ENCODE measurements at regions not wholly inside any gene's neighbourhood (a gene's known extent, or its start where the extent isn't known, plus 50 kb on each side); places are given as distances from the start of the nearest gene placed in this dataset.

DNA sequence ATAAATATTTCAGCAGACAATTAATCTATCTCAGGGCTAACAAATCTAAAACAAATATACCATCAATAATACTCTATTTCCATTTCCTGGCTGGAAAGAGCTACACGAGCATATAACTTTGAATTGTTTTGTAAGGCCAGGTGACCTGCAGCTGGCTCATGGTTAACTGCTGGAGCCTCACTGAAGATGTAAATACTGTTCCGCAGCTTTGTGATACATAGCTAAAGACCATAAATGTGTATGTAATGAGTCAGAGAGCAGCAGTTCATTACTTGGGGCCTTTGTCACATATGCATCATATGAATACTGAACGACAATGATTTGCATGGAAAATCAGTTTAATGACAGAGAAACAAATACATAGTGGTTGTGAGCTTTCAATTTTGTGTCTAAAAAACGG lies 109.4 kb upstream of the CCN2 start:
- no peaks in the 10 kb centered on the region for H3K27me3 Mint-ChIP-seq (ENCODE audit: insufficient read depth, low read depth)
- no peak overlapping the region for H3K4me3 Mint-ChIP-seq
- Histone ChIP-seq H3K9ac (no peak overlapping the region), H4K20me1 (ENCODE audit: low read depth) (no peaks in the 10 kb centered on the region), H3K9me3 (ENCODE audit: low read depth) (no peaks in the 10 kb centered on the region), H2AFZ (replicated peaks) (no peak overlapping the region), H3K79me2 (ENCODE audit: low read depth) (no peaks in the 10 kb centered on the region), H3K4me3 (no peak overlapping the region), H3K27ac (no peak overlapping the region), H3K36me3 (no peaks in the 10 kb centered on the region), H3K4me1 (no peaks in the 10 kb centered on the region), H3K4me2 (no peak overlapping the region), H3F3A (ENCODE audit: low read depth) (no peaks in the 10 kb centered on the region), H3K27me3 (no peaks in the 10 kb centered on the region)
- H3K9me3 Mint-ChIP-seq: peaks cover 11% of the 10 kb centered on the region
- H3K27ac Mint-ChIP-seq: no peak overlapping the region
- peaks cover 3% of the 10 kb centered on the region for H3K36me3 Mint-ChIP-seq
- no peak for DNase-seq (ENCODE audit: low spot score)
- peaks cover 18% of the 10 kb centered on the region for H3K4me1 Mint-ChIP-seq
- TF ChIP-seq CTCF (IDR thresholded peaks at IDR 0.05): no peak
- TF ChIP-seq EZH2phosphoT487 (IDR thresholded peaks at IDR 0.05): no peak
- TF ChIP-seq EZH2 (IDR thresholded peaks at IDR 0.05): no peak

DNA sequence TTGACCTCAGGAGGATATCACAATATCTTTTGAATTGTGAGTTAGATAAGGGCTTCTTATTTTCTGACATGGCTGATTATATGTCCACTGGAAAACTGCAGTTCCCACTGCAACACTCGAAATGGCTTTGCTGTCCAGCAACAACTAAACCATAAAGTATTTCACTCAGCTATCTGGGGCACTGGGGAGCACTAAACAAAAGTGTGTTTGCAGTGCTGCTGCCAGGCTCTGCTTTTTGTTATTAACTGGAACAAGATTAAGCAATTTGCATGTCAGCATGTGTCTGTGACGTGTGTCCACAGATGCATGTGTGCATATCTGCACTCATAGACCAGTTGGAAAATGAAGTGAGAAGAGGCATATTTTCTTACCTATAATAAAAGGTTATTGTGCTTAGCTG lies 107.8 kb upstream of the CCN2 start:
- Histone ChIP-seq H3F3A (ENCODE audit: low read depth) (no peaks in the 10 kb centered on the region), H3K79me2 (ENCODE audit: low read depth) (no peaks in the 10 kb centered on the region), H3K27me3 (no peaks in the 10 kb centered on the region), H3K4me1 (no peaks in the 10 kb centered on the region), H3K4me3 (no peak overlapping the region), H2AFZ (replicated peaks) (no peak overlapping the region), H3K9ac (no peak overlapping the region), H3K9me3 (ENCODE audit: low read depth) (no peaks in the 10 kb centered on the region), H3K27ac (no peak overlapping the region), H4K20me1 (ENCODE audit: low read depth) (no peaks in the 10 kb centered on the region), H3K36me3 (no peaks in the 10 kb centered on the region), H3K4me2 (no peak overlapping the region)
- Mint-ChIP-seq H3K4me1 (peaks cover 16% of the 10 kb centered on the region), H3K9me3 (peaks cover 11% of the 10 kb centered on the region), H3K27me3 (ENCODE audit: insufficient read depth, low read depth) (no peaks in the 10 kb centered on the region), H3K4me3 (no peak overlapping the region), H3K36me3 (peaks cover 3% of the 10 kb centered on the region), H3K27ac (no peak overlapping the region)
- TF ChIP-seq EZH2phosphoT487 (IDR thresholded peaks at IDR 0.05) (no peak), EZH2 (IDR thresholded peaks at IDR 0.05) (no peak), CTCF (IDR thresholded peaks at IDR 0.05) (no peak)
- DNase-seq (ENCODE audit: low spot score): no peak

DNA sequence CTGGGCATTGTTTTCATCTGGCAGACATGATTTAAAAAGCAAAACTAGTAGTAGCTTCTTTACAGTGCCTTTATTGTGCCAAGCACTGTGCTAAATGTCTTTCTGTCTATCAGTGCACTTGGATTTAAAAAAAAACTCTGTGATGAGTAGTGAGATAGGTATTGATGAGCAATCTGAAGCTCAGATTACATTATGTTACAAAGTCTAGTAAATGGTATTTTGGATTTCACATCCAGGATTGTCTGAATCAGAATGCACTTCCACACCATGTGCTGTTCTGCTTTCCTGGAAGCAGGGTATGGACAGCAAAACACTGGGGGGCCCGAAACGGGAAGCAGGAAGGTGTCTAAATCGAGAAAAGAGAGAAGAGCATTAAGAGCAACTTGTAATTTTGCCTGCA lies 103.4 kb upstream of the CCN2 start:
- no peak for DNase-seq (ENCODE audit: low spot score)
- H4K20me1 ChIP-seq (ENCODE audit: low read depth): no peaks in the 10 kb centered on the region
- no peak overlapping the region for H3K9ac ChIP-seq
- no peaks in the 10 kb centered on the region for H3K9me3 ChIP-seq (ENCODE audit: low read depth)
- H3K27me3 Mint-ChIP-seq (ENCODE audit: insufficient read depth, low read depth): no peaks in the 10 kb centered on the region
- TF ChIP-seq CTCF (IDR thresholded peaks at IDR 0.05): no peak
- no peak for TF ChIP-seq EZH2 (IDR thresholded peaks at IDR 0.05)
- no peak for TF ChIP-seq EZH2phosphoT487 (IDR thresholded peaks at IDR 0.05)
- no peaks in the 10 kb centered on the region for H3K27me3 ChIP-seq
- H3K79me2 ChIP-seq (ENCODE audit: low read depth): no peaks in the 10 kb centered on the region
- no peak overlapping the region for H3K27ac ChIP-seq
- no peak overlapping the region for H2AFZ ChIP-seq (replicated peaks)
- peaks cover 11% of the 10 kb centered on the region for H3K9me3 Mint-ChIP-seq
- no peaks in the 10 kb centered on the region for H3K4me1 Mint-ChIP-seq
- no peaks in the 10 kb centered on the region for H3F3A ChIP-seq (ENCODE audit: low read depth)
- H3K4me2 ChIP-seq: no peak overlapping the region
- H3K36me3 Mint-ChIP-seq: peaks cover 3% of the 10 kb centered on the region
- no peak overlapping the region for H3K4me3 ChIP-seq
- no peaks in the 10 kb centered on the region for H3K4me1 ChIP-seq
- H3K27ac Mint-ChIP-seq: no peak overlapping the region
- no peak overlapping the region for H3K4me3 Mint-ChIP-seq
- no peaks in the 10 kb centered on the region for H3K36me3 ChIP-seq

DNA sequence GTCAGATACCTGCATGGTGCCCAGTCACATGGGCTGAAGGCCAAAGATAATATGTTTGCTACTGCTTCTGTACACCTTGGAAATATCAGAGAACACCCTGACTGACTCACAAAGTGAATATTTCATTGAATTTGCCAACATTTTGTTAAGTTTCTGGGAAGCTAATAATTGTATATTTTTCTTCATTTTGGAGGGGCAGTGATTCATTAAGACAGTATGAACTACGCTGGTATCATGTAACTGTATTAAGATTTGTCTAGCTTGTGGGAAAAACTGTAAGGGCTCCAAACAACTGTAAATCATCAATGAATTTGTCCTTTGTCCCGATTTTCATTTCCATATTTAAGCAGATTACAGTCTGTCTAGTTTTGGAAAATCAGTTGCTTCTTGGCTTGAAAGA lies 102.3 kb upstream of the CCN2 start:
- no peak for DNase-seq (ENCODE audit: low spot score)
- no peak overlapping the region for H3K4me3 ChIP-seq
- H3K9me3 ChIP-seq (ENCODE audit: low read depth): no peaks in the 10 kb centered on the region
- no peak overlapping the region for H2AFZ ChIP-seq (replicated peaks)
- no peak for TF ChIP-seq EZH2 (IDR thresholded peaks at IDR 0.05)
- no peak for TF ChIP-seq CTCF (IDR thresholded peaks at IDR 0.05)
- TF ChIP-seq EZH2phosphoT487 (IDR thresholded peaks at IDR 0.05): no peak
- H3K27me3 ChIP-seq: no peaks in the 10 kb centered on the region
- H4K20me1 ChIP-seq (ENCODE audit: low read depth): no peaks in the 10 kb centered on the region
- Mint-ChIP-seq H3K36me3 (peaks cover 6% of the 10 kb centered on the region), H3K9me3 (peaks cover 13% of the 10 kb centered on the region), H3K4me1 (no peaks in the 10 kb centered on the region), H3K4me3 (no peak overlapping the region), H3K27me3 (ENCODE audit: insufficient read depth, low read depth) (no peaks in the 10 kb centered on the region), H3K27ac (no peak overlapping the region)
- H3K9ac ChIP-seq: no peak overlapping the region
- no peaks in the 10 kb centered on the region for H3K79me2 ChIP-seq (ENCODE audit: low read depth)
- H3K4me2 ChIP-seq: no peak overlapping the region
- no peaks in the 10 kb centered on the region for H3K4me1 ChIP-seq
- H3K27ac ChIP-seq: no peak overlapping the region
- H3K36me3 ChIP-seq: no peaks in the 10 kb centered on the region
- H3F3A ChIP-seq (ENCODE audit: low read depth): no peaks in the 10 kb centered on the region

Data from neural progenitor cell (in vitro differentiated cells).